ENCODE measurements at regions not wholly inside any gene's neighbourhood (a gene's known extent, or its start where the extent isn't known, plus 50 kb on each side); places are given as distances from the start of the nearest gene placed in this dataset.

DNA sequence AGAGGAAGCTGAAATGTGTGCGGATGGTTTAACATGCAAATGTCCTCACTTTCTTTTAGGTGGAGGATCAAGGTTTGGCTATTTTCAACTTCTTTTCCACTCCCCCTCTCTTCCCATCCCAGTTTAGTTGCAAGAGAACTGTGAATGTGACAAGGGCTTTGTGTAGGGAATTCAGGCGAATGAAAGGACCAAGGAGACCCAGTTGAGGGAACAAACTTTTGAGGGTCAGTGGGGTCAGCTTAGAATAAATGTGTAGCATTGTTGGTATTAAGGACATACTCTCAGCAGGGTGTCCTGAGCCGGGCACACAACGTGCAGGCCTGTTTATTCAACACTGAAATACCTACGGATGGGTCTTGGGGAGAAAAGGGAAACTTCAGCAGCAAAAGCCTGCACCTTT is 346.0 kb downstream of the PMP22 start:
- H3K4me1 ChIP-seq = no peaks in the 10 kb centered on the region
- no peaks in the 10 kb centered on the region for H3K27me3 ChIP-seq
- intact Hi-C loops (cut with DNase I) = no loop called here
- DNase-seq = no peak
- no peak overlapping the region for H3K4me3 ChIP-seq
- H3K36me3 ChIP-seq = no peaks in the 10 kb centered on the region
- no peak overlapping the region for H3K27ac ChIP-seq
- no peaks in the 10 kb centered on the region for H3K9me3 ChIP-seq
- TF ChIP-seq CTCF (IDR thresholded peaks at IDR 0.05) = no peak
- no peak overlapping the region for H3K9ac ChIP-seq (ENCODE audit: low read depth in 2 of 2, low read length in 2 of 2)

- no peak overlapping the region for H3K4me3 ChIP-seq
- no peak overlapping the region for H3K9ac ChIP-seq (ENCODE audit: low read depth in 2 of 2, low read length in 2 of 2)
- H3K27ac ChIP-seq = no peak overlapping the region
- no peaks in the 10 kb centered on the region for H3K9me3 ChIP-seq
- H3K36me3 ChIP-seq = no peaks in the 10 kb centered on the region
- H3K27me3 ChIP-seq = no peaks in the 10 kb centered on the region
- H3K4me1 ChIP-seq = no peaks in the 10 kb centered on the region
- no peak for DNase-seq
- intact Hi-C loops (cut with DNase I) = no loop called here
- TF ChIP-seq CTCF (IDR thresholded peaks at IDR 0.05) = no peak
These were observed 346.6 kb downstream of the PMP22 start for GRCh38 chr17:14918540-14918939.

- no peaks in the 10 kb centered on the region for H3K4me1 ChIP-seq
- no peaks in the 10 kb centered on the region for H3K9me3 ChIP-seq
- no peak for DNase-seq
- H3K27me3 ChIP-seq = no peaks in the 10 kb centered on the region
- no peaks in the 10 kb centered on the region for H3K36me3 ChIP-seq
- H3K27ac ChIP-seq = no peak overlapping the region
- H3K9ac ChIP-seq (ENCODE audit: low read depth in 2 of 2, low read length in 2 of 2) = no peak overlapping the region
- intact Hi-C loops (cut with DNase I) = no loop called here
- H3K4me3 ChIP-seq = no peak overlapping the region
- no peak for TF ChIP-seq CTCF (IDR thresholded peaks at IDR 0.05)
These were observed 354.2 kb downstream of the PMP22 start for GRCh38 chr17:14910916-14911315.

- no peak for TF ChIP-seq CTCF (IDR thresholded peaks at IDR 0.05)
- H3K4me3 ChIP-seq = no peak overlapping the region
- H3K27me3 ChIP-seq = no peaks in the 10 kb centered on the region
- H3K9me3 ChIP-seq = no peaks in the 10 kb centered on the region
- H3K4me1 ChIP-seq = no peaks in the 10 kb centered on the region
- H3K9ac ChIP-seq (ENCODE audit: low read depth in 2 of 2, low read length in 2 of 2) = no peak overlapping the region
- H3K36me3 ChIP-seq = no peaks in the 10 kb centered on the region
- no peak for DNase-seq
- no peak overlapping the region for H3K27ac ChIP-seq
- intact Hi-C loops (cut with DNase I) = no loop called here
These were observed 360.7 kb downstream of the PMP22 start for GRCh38 chr17:14904386-14904785.

DNA sequence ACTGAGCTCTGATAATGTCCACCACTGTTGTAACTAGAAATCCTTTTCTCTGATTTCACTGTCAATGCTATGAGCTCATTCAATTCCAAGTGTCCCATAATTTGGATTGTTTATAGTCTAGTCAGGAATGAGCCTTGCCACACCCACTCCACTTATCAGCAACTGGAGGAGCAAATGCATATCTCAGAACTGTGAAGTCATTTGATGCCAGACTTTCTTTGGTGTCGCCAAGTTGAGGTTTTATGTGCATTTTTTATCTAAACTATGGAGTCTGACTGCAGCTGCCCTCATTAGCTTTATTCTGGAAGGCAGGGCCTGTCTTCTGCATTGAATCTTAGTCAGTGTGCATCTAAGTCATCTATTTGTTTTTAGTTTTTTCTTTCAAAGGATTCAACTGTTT is 361.3 kb downstream of the PMP22 start:
- H3K27ac ChIP-seq = no peak overlapping the region
- no peak overlapping the region for H3K4me3 ChIP-seq
- H3K27me3 ChIP-seq = no peaks in the 10 kb centered on the region
- no peak for DNase-seq
- H3K4me1 ChIP-seq = no peaks in the 10 kb centered on the region
- no peaks in the 10 kb centered on the region for H3K36me3 ChIP-seq
- H3K9ac ChIP-seq (ENCODE audit: low read depth in 2 of 2, low read length in 2 of 2) = no peak overlapping the region
- TF ChIP-seq CTCF (IDR thresholded peaks at IDR 0.05) = no peak
- intact Hi-C loops (cut with DNase I) = no loop called here
- H3K9me3 ChIP-seq = no peaks in the 10 kb centered on the region

- no peak for DNase-seq
- no peaks in the 10 kb centered on the region for H3K4me1 ChIP-seq
- no peak overlapping the region for H3K4me3 ChIP-seq
- H3K9me3 ChIP-seq = no peaks in the 10 kb centered on the region
- no peak overlapping the region for H3K27ac ChIP-seq
- intact Hi-C loops (cut with DNase I) = no loop called here
- TF ChIP-seq CTCF (IDR thresholded peaks at IDR 0.05) = no peak
- H3K36me3 ChIP-seq = no peaks in the 10 kb centered on the region
- H3K27me3 ChIP-seq = no peaks in the 10 kb centered on the region
- no peak overlapping the region for H3K9ac ChIP-seq (ENCODE audit: low read depth in 2 of 2, low read length in 2 of 2)
These were observed 362.3 kb downstream of the PMP22 start for GRCh38 chr17:14902803-14903202.

Measured in colonic mucosa (tissue), 4 donors.